C4-2B (cell line): ENCODE measurements at regions not wholly inside any gene's neighbourhood (a gene's known extent, or its start where the extent isn't known, plus 50 kb on each side); places are given as distances from the start of the nearest gene placed in this dataset.

Experiments
- H3K27ac ChIP-seq: fragments of 450-650 bp; 2 replicates; pipeline ENCODE4 v1.5.1; 2017
- CTCF ChIP-seq: fragments of 450-650 bp; conservative IDR thresholded peaks from 2 replicates; pipeline ENCODE4 v1.5.1; 2017; ENCODE audit warnings: mild to moderate bottlenecking
- ZFX ChIP-seq: fragments of 450-650 bp; IDR thresholded peaks from 2 replicates; pipeline ENCODE4 v1.6.1; 2017

DNA sequence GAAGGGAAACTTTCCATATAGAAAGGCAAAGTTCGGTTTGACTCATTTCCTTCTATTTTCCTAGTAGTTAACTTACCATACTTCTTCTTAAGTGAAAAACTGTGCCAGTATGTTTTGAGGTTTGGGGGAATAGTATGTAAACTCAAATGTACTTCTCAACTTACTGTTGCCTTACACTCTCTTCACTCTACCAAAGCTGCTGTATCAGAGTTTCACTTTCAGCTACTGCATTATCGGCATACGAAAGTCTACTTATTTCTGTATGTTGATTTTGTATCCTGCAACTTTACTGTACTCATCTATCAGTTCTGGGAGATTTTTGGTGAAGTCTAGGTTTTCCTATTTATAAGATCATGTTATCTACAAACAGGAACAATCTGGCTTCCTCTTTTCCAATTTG, 932.7 kb downstream of the FAT4 start:
- TF ChIP-seq ZFX (no peak), CTCF (no peak)
- H3K27ac ChIP-seq, result no peak overlapping the region

GRCh38 chr4:126250006-126250405, 935.3 kb downstream of the FAT4 start:
- no peak for TF ChIP-seq CTCF
- no peak for TF ChIP-seq ZFX
- no peak overlapping the region for H3K27ac ChIP-seq

- no peak for TF ChIP-seq CTCF
- TF ChIP-seq ZFX, result no peak
- H3K27ac ChIP-seq, result no peak overlapping the region
Measured at GRCh38 chr4:126251169-126251568, 936.4 kb downstream of the FAT4 start.

DNA sequence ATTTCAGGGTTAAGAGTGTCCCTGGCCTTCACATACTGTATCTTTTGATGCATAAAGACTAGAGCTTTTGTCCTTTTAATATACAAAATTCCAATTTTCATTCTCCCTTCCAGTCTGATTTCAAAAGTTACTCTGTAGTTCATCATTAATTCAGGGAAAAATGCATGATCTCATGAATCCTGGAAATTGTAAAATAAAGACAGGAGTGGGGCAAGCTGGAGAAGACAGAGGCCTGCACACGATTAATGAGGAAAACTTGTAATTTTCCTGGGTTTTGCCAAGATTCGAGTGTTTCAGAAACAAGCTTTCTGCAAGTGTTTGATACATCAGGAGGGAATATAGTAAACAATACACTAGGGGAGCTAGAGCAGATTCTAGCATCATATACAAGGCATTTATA, 947.9 kb downstream of the FAT4 start:
- H3K27ac ChIP-seq, result no peak overlapping the region

GRCh38 chr4:126264839-126265238, 950.1 kb downstream of the FAT4 start:
- TF ChIP-seq CTCF, result no peak
- no peak for TF ChIP-seq ZFX
- H3K27ac ChIP-seq, result no peak overlapping the region

More for the DNA sequence above, 947.9 kb downstream of the FAT4 start:
- TF ChIP-seq ZFX, result no peak

GRCh38 chr4:126265888-126266287, 951.1 kb downstream of the FAT4 start:
- H3K27ac ChIP-seq, result no peak overlapping the region
- TF ChIP-seq ZFX, result no peak
- TF ChIP-seq CTCF, result no peak

DNA sequence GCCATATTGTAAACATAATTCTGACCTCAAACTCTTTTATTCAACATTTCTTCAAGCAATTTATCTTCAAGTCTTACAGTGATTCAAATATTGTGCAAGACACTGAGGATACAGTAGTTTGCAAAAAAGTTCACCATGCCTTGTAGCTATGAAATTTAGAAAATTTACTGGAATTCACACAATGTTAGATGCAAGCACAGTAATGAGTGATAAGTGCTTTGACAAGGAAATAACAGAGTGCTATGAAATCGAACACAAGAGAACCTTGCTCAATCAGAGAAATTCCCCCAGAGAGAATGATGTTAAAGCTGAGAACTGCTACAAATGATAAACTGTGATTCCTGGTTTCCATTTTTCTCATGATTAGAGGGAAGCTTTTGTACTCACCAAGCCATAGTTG, 952.9 kb downstream of the FAT4 start:
- no peak overlapping the region for H3K27ac ChIP-seq
- TF ChIP-seq ZFX (no peak), CTCF (no peak)

DNA sequence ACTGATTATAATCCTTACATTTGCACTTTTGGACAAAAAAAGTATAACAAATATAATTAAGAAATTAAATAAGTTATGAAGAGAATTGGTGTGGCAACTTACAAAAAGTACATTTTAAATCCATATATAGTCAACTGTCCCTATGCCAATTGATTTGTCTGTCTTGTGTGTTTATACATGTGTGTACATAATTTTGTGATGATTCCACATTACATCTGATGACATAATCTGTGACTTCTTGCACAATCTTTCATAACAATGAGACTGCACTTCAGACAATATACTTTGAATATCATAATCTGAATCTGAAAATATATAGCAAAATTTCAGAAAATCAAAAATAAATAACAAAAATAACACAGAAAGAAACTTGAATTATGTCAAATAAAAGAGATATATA, 953.4 kb downstream of the FAT4 start:
- no peak overlapping the region for H3K27ac ChIP-seq
- TF ChIP-seq ZFX, result no peak

DNA sequence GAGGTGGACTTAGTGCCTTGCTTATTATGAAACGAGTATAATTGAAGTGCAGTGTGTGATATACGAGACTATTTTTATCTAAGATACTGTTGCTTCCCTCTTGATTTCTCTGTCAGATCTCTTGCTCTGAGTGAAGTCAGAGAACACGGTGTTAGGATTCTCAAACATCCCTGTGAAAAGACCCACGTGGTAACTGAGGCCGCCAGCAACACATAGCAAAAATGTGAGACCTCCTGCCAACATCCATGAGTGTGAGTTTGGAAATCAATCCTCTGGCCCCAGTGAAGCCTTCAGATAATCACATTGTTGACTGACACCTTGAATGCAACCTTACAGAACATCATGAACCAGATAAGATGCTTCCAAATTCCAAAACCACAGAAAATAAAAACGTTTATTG, 954.4 kb downstream of the FAT4 start:
- TF ChIP-seq CTCF, result no peak
- H3K27ac ChIP-seq, result no peak overlapping the region
